GM19025 (cell line): ENCODE measurements at regions not wholly inside any gene's neighbourhood (a gene's known extent, or its start where the extent isn't known, plus 50 kb on each side); places are given as distances from the start of the nearest gene placed in this dataset.

Experiments used
- ATAC-seq: cut with Tn5 transposase; IDR thresholded peaks from one replicate; pipeline ENCODE4 v1.9.1; 2021; ENCODE audit warnings: mild to moderate bottlenecking, low read depth, moderate library complexity; ENCODE audit not compliant: unreplicated experiment

GRCh38 chr6:10307028-10307427, 107.8 kb downstream of the TFAP2A start:
- ATAC-seq: no peak

- no peak for ATAC-seq
Observed at GRCh38 chr6:10305790-10306415, 109.0 kb downstream of the TFAP2A start.

- ATAC-seq: no peak
Observed at GRCh38 chr6:10303608-10304506, 111.0 kb downstream of the TFAP2A start.

GRCh38 chr6:10302566-10303235, 112.2 kb downstream of the TFAP2A start:
- ATAC-seq: no peak

GRCh38 chr6:10300071-10300470, 114.8 kb downstream of the TFAP2A start:
- no peak for ATAC-seq

GRCh38 chr6:10297832-10298231, 117.0 kb downstream of the TFAP2A start:
- ATAC-seq: no peak

- no peak for ATAC-seq
Observed at GRCh38 chr6:10278746-10279145, 136.1 kb downstream of the TFAP2A start.

GRCh38 chr6:10276660-10277287, 138.1 kb downstream of the TFAP2A start:
- no peak for ATAC-seq

- ATAC-seq: no peak
Observed at GRCh38 chr6:10276106-10276505, 138.8 kb downstream of the TFAP2A start.

- ATAC-seq: no peak
Observed at GRCh38 chr6:10272591-10272990, 142.3 kb downstream of the TFAP2A start.

GRCh38 chr6:10271982-10272381, 142.9 kb downstream of the TFAP2A start:
- no peak for ATAC-seq

GRCh38 chr6:10269814-10270472, 144.9 kb downstream of the TFAP2A start:
- no peak for ATAC-seq

GRCh38 chr6:10268611-10269310, 146.1 kb downstream of the TFAP2A start:
- no peak for ATAC-seq

GRCh38 chr6:10268111-10268510, 146.8 kb downstream of the TFAP2A start:
- ATAC-seq: no peak

- no peak for ATAC-seq
Observed at GRCh38 chr6:10266462-10266861, 148.4 kb downstream of the TFAP2A start.

- no peak for ATAC-seq
Observed at GRCh38 chr6:10266061-10266460, 148.8 kb downstream of the TFAP2A start.

- ATAC-seq: no peak
Observed at GRCh38 chr6:10262505-10262904, 152.4 kb downstream of the TFAP2A start.

GRCh38 chr6:10259671-10260070, 155.2 kb downstream of the TFAP2A start:
- ATAC-seq: no peak

GRCh38 chr6:10258341-10258740, 156.5 kb downstream of the TFAP2A start:
- ATAC-seq: no peak
